DOHH2 (cell line): ENCODE measurements at regions not wholly inside any gene's neighbourhood (a gene's known extent, or its start where the extent isn't known, plus 50 kb on each side); places are given as distances from the start of the nearest gene placed in this dataset.
"Not testable (repeated sequence)": the region's sequence is repeated elsewhere in the genome, so short reads cannot be mapped to it uniquely, and the experiment has no call there.

ENCODE experiments used
- H3F3A ChIP-seq: fragments of 200-600 bp; sonication (generic), shearing (Covaris generic); 2 replicates; pipeline ENCODE4 v1.6.0; 2016; ENCODE audit warnings: antibody characterized with exemption, mild to moderate bottlenecking; ENCODE audit not compliant: control insufficient read depth, insufficient read depth
- H3K27ac ChIP-seq: fragments of 200-600 bp; sonication (generic); 2 replicates; pipeline ENCODE4 v1.5.1; 2014; ENCODE audit warnings: low read depth, mild to moderate bottlenecking, low read length, moderate library complexity
- H3K27me3 ChIP-seq: fragments of 200-600 bp; sonication (generic); 2 replicates; pipeline ENCODE4 v1.6.1; 2014; ENCODE audit warnings: mild to moderate bottlenecking, low read length, mixed read lengths; ENCODE audit not compliant: control insufficient read depth
- H3K36me3 ChIP-seq: fragments of 200-600 bp; sonication (generic); 2 replicates; pipeline ENCODE4 v1.6.1; 2014; ENCODE audit warnings: mild to moderate bottlenecking, low read length, moderate library complexity, mixed read lengths; ENCODE audit not compliant: control insufficient read depth
- H3K4me1 ChIP-seq: fragments of 200-600 bp; sonication (generic); 2 replicates; pipeline ENCODE4 v1.6.1; 2014; ENCODE audit warnings: mild to moderate bottlenecking, low read length, mixed read lengths; ENCODE audit not compliant: control insufficient read depth
- H3K4me2 ChIP-seq: fragments of 200-600 bp; sonication (generic); 2 replicates; pipeline ENCODE4 v1.6.0; 2014; ENCODE audit warnings: mild to moderate bottlenecking, low read length, moderate library complexity
- H3K4me3 ChIP-seq: fragments of 200-600 bp; sonication (generic); 2 replicates; pipeline ENCODE4 v1.5.1; 2014; ENCODE audit warnings: mild to moderate bottlenecking, low read length, mixed read lengths
- H3K79me2 ChIP-seq: fragments of 200-600 bp; sonication (generic); 2 replicates; pipeline ENCODE4 v1.6.1; 2014; ENCODE audit warnings: mild to moderate bottlenecking, low read length, mixed read lengths; ENCODE audit not compliant: control insufficient read depth
- H3K9me2 ChIP-seq: fragments of 200-600 bp; sonication (generic); replicated peaks from 2 replicates; pipeline ENCODE4 v1.6.1; 2014; ENCODE audit warnings: mild to moderate bottlenecking, low read length, mixed read lengths; ENCODE audit not compliant: control insufficient read depth
- H3K9me3 ChIP-seq: fragments of 200-600 bp; sonication (generic); 2 replicates; pipeline ENCODE4 v1.6.1; 2014; ENCODE audit warnings: antibody characterized with exemption, low read length, mixed read lengths; ENCODE audit not compliant: control insufficient read depth, insufficient read depth
- H4K20me1 ChIP-seq: fragments of 200-600 bp; sonication (generic); 2 replicates; pipeline ENCODE4 v1.6.0; 2014; ENCODE audit warnings: low read depth, mild to moderate bottlenecking, antibody characterized with exemption, low read length, moderate library complexity; ENCODE audit not compliant: control insufficient read depth, insufficient read depth
- CTCF ChIP-seq: fragments of 200-600 bp; sonication (generic); IDR thresholded peaks from one replicate; pipeline ENCODE4 v1.5.1; 2014; ENCODE audit warnings: antibody characterized with exemption, mild to moderate bottlenecking, low read depth, low read length; ENCODE audit not compliant: poor library complexity, severe bottlenecking
- EZH2phosphoT487 ChIP-seq: fragments of 200-600 bp; sonication (generic); IDR thresholded peaks from 2 replicates; pipeline ENCODE4 v1.6.1; 2017; ENCODE audit warnings: borderline replicate concordance, mild to moderate bottlenecking, antibody characterized with exemption, low read length, moderate library complexity, mixed read lengths

- Histone ChIP-seq H3K36me3 (no peaks in the 10 kb centered on the region), H4K20me1 (no peaks in the 10 kb centered on the region), H3K79me2 (no peaks in the 10 kb centered on the region), H3K4me3 (no peak overlapping the region), H3F3A (peaks cover 2% of the 10 kb centered on the region; the same call in 1 of the 2 replicates), H3K9me3 (peaks cover 3% of the 10 kb centered on the region; the same call in 1 of the 2 replicates), H3K4me1 (no peaks in the 10 kb centered on the region), H3K27ac (no peak overlapping the region), H3K27me3 (no peaks in the 10 kb centered on the region), H3K9me2 (no peaks in the 10 kb centered on the region), H3K4me2 (no peak overlapping the region)
- TF ChIP-seq CTCF (no peak), EZH2phosphoT487 (no peak)
These were observed 134.8 kb downstream of the RTP5 start for GRCh38 chr2:242004223-242004901.

GRCh38 chr2:242004902-242005230, 135.3 kb downstream of the RTP5 start:
- Histone ChIP-seq H3K9me2 (no peaks in the 10 kb centered on the region), H3K27ac (no peak overlapping the region), H3K4me1 (no peaks in the 10 kb centered on the region), H3K79me2 (no peaks in the 10 kb centered on the region), H3F3A (peaks cover 4% of the 10 kb centered on the region; the same call in 1 of the 2 replicates), H3K9me3 (peaks cover 3% of the 10 kb centered on the region; the same call in 1 of the 2 replicates), H3K36me3 (no peaks in the 10 kb centered on the region), H3K4me2 (no peak overlapping the region), H3K27me3 (no peaks in the 10 kb centered on the region), H4K20me1 (no peaks in the 10 kb centered on the region), H3K4me3 (no peak overlapping the region)
- TF ChIP-seq CTCF (no peak), EZH2phosphoT487 (no peak)

DNA sequence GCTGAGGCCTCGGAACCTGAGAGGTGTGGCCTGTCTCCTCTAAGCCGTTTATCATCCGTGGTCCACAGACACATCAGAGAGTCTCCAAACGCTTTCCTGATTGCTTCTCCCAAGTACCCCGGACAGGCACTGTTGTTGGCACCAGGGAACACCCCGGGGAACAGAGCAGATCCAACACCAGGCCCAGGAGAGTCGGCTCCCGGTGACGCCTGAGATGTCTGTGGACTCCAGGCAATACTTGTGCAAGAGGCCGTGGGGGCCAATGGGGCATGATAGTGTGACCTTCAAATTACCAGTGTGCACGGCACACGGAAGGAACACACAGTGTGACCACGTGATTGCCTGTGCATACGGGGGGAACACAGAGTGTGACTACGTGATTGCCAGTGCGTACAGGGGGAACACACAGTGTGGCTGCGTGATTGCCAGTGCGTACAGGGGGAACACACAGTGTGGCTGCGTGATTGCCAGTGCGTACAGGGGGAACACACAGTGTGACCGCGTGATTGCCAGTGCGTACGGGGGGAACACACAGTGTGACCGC, 136.6 kb downstream of the RTP5 start:
- H3K79me2 ChIP-seq, H3K4me2 ChIP-seq, H3K9me2 ChIP-seq: not testable (repeated sequence)

DNA sequence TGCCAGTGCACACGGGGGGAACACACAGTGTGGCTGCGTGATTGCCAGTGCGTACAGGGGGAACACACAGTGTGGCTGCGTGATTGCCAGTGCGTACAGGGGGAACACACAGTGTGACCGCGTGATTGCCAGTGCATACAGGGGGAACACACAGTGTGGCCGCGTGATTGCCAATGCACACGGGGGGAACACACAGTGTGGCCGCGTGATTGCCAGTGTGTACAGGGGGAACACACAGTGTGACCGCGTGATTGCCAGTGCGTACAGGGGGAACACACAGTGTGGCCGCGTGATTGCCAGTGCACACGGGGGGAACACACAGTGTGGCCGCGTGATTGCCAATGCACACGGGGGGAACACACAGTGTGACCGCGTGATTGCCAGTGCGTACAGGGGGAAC, 139.4 kb downstream of the RTP5 start:
- not testable (repeated sequence) for H3K79me2 ChIP-seq, H3K9me3 ChIP-seq, H3K36me3 ChIP-seq, H4K20me1 ChIP-seq, H3K27me3 ChIP-seq, H3K4me1 ChIP-seq, H3K4me3 ChIP-seq, H3K9me2 ChIP-seq, H3K27ac ChIP-seq, H3K4me2 ChIP-seq
- peaks cover 16% of the 10 kb centered on the region for H3F3A ChIP-seq

More for the DNA sequence above, 136.6 kb downstream of the RTP5 start:
- H3K4me1 ChIP-seq, H3K27ac ChIP-seq, H3K4me3 ChIP-seq, H4K20me1 ChIP-seq, H3K9me3 ChIP-seq, H3K36me3 ChIP-seq, H3K27me3 ChIP-seq: not testable (repeated sequence)
- peaks cover 13% of the 10 kb centered on the region for H3F3A ChIP-seq

- not testable (repeated sequence) for H3K4me2 ChIP-seq, H3K27ac ChIP-seq, H3K79me2 ChIP-seq, H3K9me2 ChIP-seq, H3K4me1 ChIP-seq, H3K36me3 ChIP-seq, H3K4me3 ChIP-seq, H3K27me3 ChIP-seq, H3K9me3 ChIP-seq, H4K20me1 ChIP-seq
- peaks cover 16% of the 10 kb centered on the region for H3F3A ChIP-seq
These were observed 140.3 kb downstream of the RTP5 start for GRCh38 chr2:242009846-242010245.

GRCh38 chr2:242010252-242011166, 141.0 kb downstream of the RTP5 start:
- not testable (repeated sequence) for H3K27ac ChIP-seq, H4K20me1 ChIP-seq, H3K79me2 ChIP-seq, H3K4me1 ChIP-seq, H3K4me2 ChIP-seq, H3K36me3 ChIP-seq, H3K9me3 ChIP-seq, H3K27me3 ChIP-seq, H3K4me3 ChIP-seq, H3K9me2 ChIP-seq
- H3F3A ChIP-seq, result peaks cover 16% of the 10 kb centered on the region
